NCI-H146 treated with DMSO at 0.1 percent for 48 hours (cell line): ENCODE measurements at regions not wholly inside any gene's neighbourhood (a gene's known extent, or its start where the extent isn't known, plus 50 kb on each side); places are given as distances from the start of the nearest gene placed in this dataset.
"Not testable (repeated sequence)": the region's sequence is repeated elsewhere in the genome, so short reads cannot be mapped to it uniquely, and the experiment has no call there.

Source experiments
- DNase-seq: peaks from one replicate; lab custom pipeline; 2025; ENCODE audit not compliant: unreplicated experiment; lab: John Stamatoyannopoulos, UW

DNA sequence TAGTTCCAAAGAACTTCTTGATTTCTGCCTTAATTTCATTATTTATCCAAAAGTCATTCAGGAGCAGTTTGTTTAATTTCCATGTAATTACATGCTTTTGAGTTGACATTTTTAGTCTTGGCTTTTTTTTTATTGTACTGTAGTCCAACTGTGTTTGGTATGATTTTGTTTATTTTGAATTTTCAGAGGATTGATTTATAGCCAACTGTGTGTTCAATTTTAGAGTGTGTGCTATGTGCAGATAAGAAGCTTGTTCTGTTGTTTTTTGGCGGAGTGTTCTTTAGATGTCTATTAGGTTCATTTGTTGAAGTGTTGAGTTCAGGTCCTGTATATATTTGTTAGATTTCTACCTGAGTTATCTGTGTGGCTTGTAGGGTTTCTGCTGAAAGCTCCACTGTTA is 533.6 kb downstream of the TRAM1L1 start:
- DNase-seq: no peak

GRCh38 chr4:116547632-116548031 is 537.7 kb downstream of the TRAM1L1 start:
- DNase-seq: no peak

- no peak for DNase-seq
Observed at GRCh38 chr4:116546759-116547158, 538.6 kb downstream of the TRAM1L1 start.

DNA sequence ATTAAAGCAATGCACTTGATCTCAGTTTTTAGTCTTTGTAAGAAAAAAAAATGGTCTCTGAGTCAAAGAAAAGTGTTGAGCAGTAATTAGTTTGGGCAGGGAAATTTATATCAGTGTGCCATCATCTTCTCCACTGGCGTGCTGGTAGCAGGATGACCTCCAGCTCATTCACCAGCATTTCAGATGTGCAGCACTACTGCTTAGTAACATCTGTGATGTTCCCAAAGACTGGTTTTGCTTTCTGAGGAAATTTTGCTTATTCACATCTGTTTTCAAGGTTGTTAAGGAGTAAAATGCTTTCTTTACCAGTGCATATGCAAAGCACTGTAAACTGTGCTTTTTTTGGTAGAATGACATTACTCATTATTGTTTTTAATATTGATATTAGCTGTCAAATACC is 540.4 kb downstream of the TRAM1L1 start:
- no peak for DNase-seq

DNA sequence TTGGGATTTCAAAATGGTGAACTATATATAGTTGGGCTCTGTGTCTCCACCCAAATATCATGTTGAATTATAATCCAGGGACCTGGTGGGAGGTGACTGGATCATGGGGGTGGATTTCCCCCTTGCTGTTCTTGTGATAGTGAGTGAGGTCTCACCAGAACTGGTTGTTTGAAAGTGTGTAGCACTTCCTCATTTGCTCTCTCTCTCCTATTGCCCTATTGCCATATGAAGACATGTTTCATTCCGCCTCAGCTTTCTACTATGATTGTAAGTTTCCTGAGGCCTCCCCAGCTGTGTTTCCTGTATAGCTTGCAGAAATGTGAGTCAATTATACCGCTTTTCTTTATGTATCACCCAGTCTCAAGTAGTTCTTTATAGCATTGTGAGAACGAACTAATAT is 545.6 kb downstream of the TRAM1L1 start:
- DNase-seq: no peak

- DNase-seq: no peak
Observed at GRCh38 chr4:116537828-116538227, 547.5 kb downstream of the TRAM1L1 start.

GRCh38 chr4:116536024-116536423 is 549.4 kb downstream of the TRAM1L1 start:
- DNase-seq: not testable (repeated sequence)

DNA sequence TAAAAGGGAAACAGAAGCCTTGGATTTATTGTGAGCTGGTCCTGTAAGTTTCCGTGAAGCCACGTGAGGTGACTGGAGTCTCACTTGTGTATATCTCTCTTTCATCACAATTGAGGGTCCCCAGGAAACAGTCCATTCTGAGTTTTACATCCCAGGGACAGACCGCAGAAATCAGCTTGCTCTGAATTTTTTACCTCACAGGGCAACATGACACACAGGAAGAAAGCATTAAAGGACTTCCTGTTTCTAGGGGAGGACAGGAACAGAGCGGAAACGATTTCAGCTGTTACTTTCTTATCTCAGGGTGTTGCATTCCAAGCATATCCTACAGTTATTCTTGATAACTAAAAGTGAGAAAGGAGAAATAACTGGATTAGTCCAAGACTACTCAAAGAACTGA is 553.5 kb downstream of the TRAM1L1 start:
- DNase-seq: no peak

GRCh38 chr4:116531026-116531425 is 554.4 kb downstream of the TRAM1L1 start:
- no peak for DNase-seq

- no peak for DNase-seq
Observed at GRCh38 chr4:116530048-116530447, 555.3 kb downstream of the TRAM1L1 start.

GRCh38 chr4:116529129-116529528 is 556.2 kb downstream of the TRAM1L1 start:
- DNase-seq: no peak

- DNase-seq: no peak
Observed at GRCh38 chr4:116522922-116523321, 562.5 kb downstream of the TRAM1L1 start.

DNA sequence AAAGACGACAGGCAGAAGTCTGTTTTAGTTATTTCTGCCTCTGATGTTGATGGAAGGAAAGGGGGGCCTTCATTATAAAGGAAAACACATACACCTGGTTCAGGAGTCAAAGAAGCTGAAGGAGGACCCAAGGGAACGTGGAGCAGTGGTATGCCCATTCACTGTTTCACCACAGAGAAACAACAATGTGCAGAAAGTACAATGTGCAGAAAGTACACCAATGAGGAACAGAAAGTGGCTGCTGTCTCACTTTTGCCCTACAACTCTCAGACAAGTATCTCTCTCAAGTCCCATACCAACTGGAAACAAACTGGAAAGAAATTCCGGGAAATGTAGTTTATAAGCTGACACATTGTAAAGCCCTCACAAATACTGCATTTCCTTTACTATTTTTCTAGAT is 564.5 kb downstream of the TRAM1L1 start:
- DNase-seq: no peak

DNA sequence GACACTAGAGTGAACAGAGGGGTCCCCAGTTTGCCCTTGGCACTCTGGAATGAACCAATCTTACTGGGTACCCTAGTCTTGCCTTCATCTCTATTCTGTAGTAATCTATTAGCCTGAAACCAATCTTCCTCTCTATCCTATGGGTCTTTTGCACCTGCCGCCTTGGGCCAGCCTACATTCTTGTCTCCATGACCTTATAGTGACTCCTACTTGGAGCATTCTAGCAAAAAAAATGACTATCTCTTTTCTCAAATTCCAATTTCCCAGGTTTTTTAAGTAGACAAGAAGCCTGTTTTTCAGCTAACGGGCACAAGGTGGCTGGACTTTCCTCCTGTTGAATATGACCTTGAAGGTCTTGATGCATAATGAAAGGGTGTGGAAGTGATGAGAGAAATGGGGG is 568.7 kb downstream of the TRAM1L1 start:
- DNase-seq: no peak

DNA sequence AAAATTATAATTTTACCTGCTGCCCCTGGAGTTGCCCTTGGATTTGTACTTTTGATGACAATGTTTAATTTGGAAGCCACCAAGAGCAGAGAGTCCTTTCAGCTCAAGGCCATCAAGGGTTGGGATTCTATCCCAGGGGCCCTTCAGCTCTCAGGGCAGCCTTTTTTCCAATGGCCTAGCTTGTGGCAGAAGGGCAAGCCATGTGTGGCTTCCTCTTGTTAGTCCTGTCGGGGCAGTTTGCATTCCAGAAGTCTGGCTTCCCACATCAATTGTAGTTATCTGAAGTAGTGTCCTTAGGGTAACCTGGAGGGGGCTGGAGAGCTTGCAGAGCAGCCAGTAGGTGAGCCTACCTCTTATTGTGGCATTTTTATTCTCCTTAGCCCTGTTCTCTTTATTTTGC is 569.4 kb downstream of the TRAM1L1 start:
- DNase-seq: no peak

DNA sequence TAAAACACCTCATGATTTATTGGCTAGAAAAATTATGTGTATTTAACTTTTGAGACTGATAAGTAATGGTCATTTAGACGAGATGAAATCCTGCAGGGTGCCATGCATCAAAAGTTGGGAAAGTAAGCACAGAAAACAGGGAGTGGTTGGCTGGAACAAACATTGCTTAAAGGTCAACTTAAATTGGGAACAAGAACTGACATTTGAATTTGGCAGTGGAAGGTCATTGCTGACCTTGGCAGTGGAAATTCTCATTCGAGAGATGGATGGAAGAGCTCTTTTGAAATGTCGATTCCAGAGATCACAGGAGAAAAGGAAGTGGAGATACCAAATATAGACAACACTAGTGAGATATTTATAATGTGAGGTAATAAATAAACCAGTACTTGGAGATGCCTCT is 572.8 kb downstream of the TRAM1L1 start:
- DNase-seq: no peak

GRCh38 chr4:116501954-116502353 is 583.4 kb downstream of the TRAM1L1 start:
- no peak for DNase-seq

GRCh38 chr4:116500225-116500624 is 585.2 kb downstream of the TRAM1L1 start:
- DNase-seq: no peak

GRCh38 chr4:116489739-116490138 is 595.6 kb downstream of the TRAM1L1 start:
- DNase-seq: no peak

- DNase-seq: no peak
Observed at GRCh38 chr4:116486401-116486800, 599.0 kb downstream of the TRAM1L1 start.

DNA sequence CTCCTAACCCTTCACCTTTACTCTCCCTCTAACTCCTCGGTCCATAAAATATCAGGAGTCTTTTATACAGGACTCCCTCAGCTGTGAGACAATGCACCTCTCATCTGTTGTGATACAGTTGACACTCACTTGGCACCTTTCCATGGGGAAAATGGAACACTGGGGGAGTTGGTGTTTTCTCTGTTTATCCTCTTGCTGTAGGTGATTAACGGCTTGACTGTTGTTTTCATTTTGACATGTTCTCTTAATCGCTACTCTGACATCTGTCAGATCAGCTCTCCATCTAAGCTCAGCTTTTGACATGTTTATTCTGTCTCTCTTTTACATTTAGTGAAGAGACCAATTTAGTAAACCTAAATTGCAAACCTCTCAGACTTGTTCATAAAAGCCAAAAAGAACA is 604.8 kb downstream of the TRAM1L1 start:
- no peak for DNase-seq

GRCh38 chr4:116478343-116478742 is 607.0 kb downstream of the TRAM1L1 start:
- no peak for DNase-seq

GRCh38 chr4:116469582-116469981 is 615.8 kb downstream of the TRAM1L1 start:
- no peak for DNase-seq

DNA sequence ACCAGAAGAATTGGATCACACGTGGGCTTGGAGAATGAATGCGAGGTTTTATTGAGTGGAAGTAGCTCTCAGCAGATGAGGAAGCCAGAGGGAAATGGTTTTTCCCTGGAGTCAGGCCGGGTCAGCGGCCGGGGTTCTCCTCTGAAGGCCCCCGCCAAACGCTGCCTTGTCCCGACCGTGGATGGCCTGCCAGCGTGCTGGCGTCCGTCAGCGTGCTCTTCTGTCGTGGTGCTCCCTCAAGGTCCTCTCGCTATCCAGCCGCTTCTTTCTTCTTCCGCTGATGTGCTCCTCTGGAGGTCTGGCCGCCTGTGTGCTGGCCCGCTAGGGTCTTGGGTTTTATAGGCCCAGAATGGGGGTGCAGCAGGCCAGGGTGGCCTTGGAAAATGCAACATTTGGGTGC is 632.2 kb downstream of the TRAM1L1 start:
- no peak for DNase-seq
